ENCODE measurements at regions not wholly inside any gene's neighbourhood (a gene's known extent, or its start where the extent isn't known, plus 50 kb on each side); places are given as distances from the start of the nearest gene placed in this dataset.

DNA sequence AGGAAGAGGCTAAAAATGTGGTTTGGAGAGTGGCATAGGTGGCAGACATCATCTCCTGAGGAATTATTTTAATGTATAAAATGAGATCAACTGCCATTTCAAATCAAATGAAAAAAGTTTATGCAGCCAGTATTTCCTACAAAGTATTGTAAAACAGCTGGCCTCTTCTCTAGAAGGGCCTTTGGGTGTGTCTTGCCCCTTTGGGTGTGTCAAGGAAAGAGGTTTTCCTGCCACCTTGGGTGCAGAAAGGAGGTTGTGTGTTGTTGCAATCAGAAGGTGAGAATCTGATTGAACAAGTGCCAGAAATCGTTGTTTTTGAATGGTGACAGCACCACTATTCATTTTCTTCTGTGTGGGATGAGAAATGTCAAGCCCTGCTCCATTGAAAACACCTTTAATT is 127.4 kb downstream of the RMI1 start:
- TF ChIP-seq, protein P1, sequence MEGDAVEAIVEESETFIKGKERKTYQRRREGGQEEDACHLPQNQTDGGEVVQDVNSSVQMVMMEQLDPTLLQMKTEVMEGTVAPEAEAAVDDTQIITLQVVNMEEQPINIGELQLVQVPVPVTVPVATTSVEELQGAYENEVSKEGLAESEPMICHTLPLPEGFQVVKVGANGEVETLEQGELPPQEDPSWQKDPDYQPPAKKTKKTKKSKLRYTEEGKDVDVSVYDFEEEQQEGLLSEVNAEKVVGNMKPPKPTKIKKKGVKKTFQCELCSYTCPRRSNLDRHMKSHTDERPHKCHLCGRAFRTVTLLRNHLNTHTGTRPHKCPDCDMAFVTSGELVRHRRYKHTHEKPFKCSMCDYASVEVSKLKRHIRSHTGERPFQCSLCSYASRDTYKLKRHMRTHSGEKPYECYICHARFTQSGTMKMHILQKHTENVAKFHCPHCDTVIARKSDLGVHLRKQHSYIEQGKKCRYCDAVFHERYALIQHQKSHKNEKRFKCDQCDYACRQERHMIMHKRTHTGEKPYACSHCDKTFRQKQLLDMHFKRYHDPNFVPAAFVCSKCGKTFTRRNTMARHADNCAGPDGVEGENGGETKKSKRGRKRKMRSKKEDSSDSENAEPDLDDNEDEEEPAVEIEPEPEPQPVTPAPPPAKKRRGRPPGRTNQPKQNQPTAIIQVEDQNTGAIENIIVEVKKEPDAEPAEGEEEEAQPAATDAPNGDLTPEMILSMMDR (IDR thresholded peaks at IDR 0.05) = no peak
- TF ChIP-seq POLR2AphosphoS5 (IDR thresholded peaks at IDR 0.05) (no peak), EP300 (IDR thresholded peaks at IDR 0.05) (no peak)
